ENCODE measurements at regions not wholly inside any gene's neighbourhood (a gene's known extent, or its start where the extent isn't known, plus 50 kb on each side); places are given as distances from the start of the nearest gene placed in this dataset.

GRCh38 chr14:101711041-101711856, 50.3 kb upstream of the PPP2R5C start:
- H3K27me3 ChIP-seq (ENCODE audit: control insufficient read depth, insufficient read depth, low read length) = no peaks in the 10 kb centered on the region
- H3K4me3 ChIP-seq (ENCODE audit: low read length) = no peak overlapping the region
- H3K4me1 ChIP-seq (ENCODE audit: control insufficient read depth, insufficient read depth, low read length) = no peaks in the 10 kb centered on the region
- H3K9ac ChIP-seq (ENCODE audit: low read length) = no peak overlapping the region
- H3K27ac ChIP-seq (ENCODE audit: low read depth, low read length) = no peak overlapping the region
- H3K36me3 ChIP-seq (ENCODE audit: control insufficient read depth, insufficient read depth, low read length) = no peaks in the 10 kb centered on the region
